ENCODE measurements at regions not wholly inside any gene's neighbourhood (a gene's known extent, or its start where the extent isn't known, plus 50 kb on each side); places are given as distances from the start of the nearest gene placed in this dataset.

DNA sequence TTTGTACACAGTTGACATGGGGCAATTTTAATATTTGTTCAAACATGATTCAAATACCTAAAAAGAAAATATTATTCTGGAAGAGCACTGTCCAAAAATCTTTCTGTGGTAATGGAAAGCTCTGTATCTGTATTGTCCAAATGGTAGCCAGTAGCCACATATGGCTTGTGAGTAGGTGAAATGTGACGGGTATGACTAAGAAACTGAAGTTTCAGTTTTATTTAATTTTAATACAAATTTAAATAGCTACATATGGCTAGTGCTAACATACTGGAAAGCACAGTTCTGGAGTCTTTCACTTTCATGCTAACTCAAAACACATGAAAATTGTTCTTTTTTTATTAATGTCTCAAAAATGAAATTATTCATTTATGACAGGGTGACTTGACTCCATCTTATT is 132.6 kb downstream of the PLK2 start:
- H3K4me1 Mint-ChIP-seq, result no peaks in the 10 kb centered on the region
- no CpG with 5 or more reads among the region's 1 CpG for WGBS (ENCODE audit: insufficient coverage)

DNA sequence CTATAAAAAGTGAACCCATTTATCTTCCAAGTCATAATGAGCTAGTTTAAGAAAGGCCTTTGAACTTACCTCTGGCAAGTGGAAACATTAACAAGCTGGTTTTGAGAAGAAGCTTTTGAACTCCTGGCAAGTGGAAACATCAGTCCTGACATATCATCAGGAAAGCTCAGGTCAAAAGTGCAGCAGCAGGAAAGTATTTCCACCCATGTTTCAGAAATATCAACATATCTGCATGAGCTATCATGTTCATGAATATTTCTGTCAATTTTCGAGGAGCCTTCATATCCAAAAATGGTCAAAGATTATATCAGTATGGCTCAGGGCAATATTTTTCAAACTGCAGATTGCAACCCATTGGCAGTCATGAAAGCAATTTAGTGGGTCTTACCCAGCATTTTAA is 133.9 kb downstream of the PLK2 start:
- intact Hi-C loops (cut with micrococcal nuclease), result no loop called here
- H3K9me3 ChIP-seq (ENCODE audit: control insufficient read depth, insufficient read depth, low read length), result no peaks in the 10 kb centered on the region
- no peak overlapping the region for H3K4me3 ChIP-seq (ENCODE audit: low read length)
- no peaks in the 10 kb centered on the region for H3K27me3 ChIP-seq (ENCODE audit: control insufficient read depth, insufficient read depth, low read length)
- ATAC-seq (no peak), DNase-seq (no peak)
- H3K27ac ChIP-seq (ENCODE audit: low read length), result no peak overlapping the region
- 68% methylated on average over 1 of the region's 1 CpG for WGBS (ENCODE audit: insufficient coverage)
- H3K4me3 Mint-ChIP-seq, result no peak overlapping the region
- no peaks in the 10 kb centered on the region for H3K27me3 Mint-ChIP-seq (ENCODE audit: low read depth in 2 of 2)
- no peaks in the 10 kb centered on the region for H3K4me1 Mint-ChIP-seq
- no peaks in the 10 kb centered on the region for H3K36me3 ChIP-seq (ENCODE audit: control insufficient read depth, insufficient read depth, low read length)
- no peaks in the 10 kb centered on the region for H3K9me3 Mint-ChIP-seq
- no peak overlapping the region for H3K27ac Mint-ChIP-seq
- TF ChIP-seq, protein P1, sequence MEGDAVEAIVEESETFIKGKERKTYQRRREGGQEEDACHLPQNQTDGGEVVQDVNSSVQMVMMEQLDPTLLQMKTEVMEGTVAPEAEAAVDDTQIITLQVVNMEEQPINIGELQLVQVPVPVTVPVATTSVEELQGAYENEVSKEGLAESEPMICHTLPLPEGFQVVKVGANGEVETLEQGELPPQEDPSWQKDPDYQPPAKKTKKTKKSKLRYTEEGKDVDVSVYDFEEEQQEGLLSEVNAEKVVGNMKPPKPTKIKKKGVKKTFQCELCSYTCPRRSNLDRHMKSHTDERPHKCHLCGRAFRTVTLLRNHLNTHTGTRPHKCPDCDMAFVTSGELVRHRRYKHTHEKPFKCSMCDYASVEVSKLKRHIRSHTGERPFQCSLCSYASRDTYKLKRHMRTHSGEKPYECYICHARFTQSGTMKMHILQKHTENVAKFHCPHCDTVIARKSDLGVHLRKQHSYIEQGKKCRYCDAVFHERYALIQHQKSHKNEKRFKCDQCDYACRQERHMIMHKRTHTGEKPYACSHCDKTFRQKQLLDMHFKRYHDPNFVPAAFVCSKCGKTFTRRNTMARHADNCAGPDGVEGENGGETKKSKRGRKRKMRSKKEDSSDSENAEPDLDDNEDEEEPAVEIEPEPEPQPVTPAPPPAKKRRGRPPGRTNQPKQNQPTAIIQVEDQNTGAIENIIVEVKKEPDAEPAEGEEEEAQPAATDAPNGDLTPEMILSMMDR (IDR thresholded peaks at IDR 0.05), result no peak
- no peaks in the 10 kb centered on the region for H3K4me1 ChIP-seq (ENCODE audit: control insufficient read depth, insufficient read depth, low read length)
- H3K36me3 Mint-ChIP-seq, result no peaks in the 10 kb centered on the region

More for the DNA sequence above, 132.6 kb downstream of the PLK2 start:
- Mint-ChIP-seq H3K9me3 (no peaks in the 10 kb centered on the region), H3K27me3 (ENCODE audit: low read depth in 2 of 2) (no peaks in the 10 kb centered on the region), H3K27ac (no peak overlapping the region), H3K4me3 (no peak overlapping the region), H3K36me3 (no peaks in the 10 kb centered on the region)
- no peaks in the 10 kb centered on the region for H3K4me1 ChIP-seq (ENCODE audit: control insufficient read depth, insufficient read depth, low read length)
- no peaks in the 10 kb centered on the region for H3K9me3 ChIP-seq (ENCODE audit: control insufficient read depth, insufficient read depth, low read length)
- no peaks in the 10 kb centered on the region for H3K36me3 ChIP-seq (ENCODE audit: control insufficient read depth, insufficient read depth, low read length)
- TF ChIP-seq, protein P1 (IDR thresholded peaks at IDR 0.05), result no peak
- H3K4me3 ChIP-seq (ENCODE audit: low read length), result no peak overlapping the region
- H3K27ac ChIP-seq (ENCODE audit: low read length), result no peak overlapping the region
- intact Hi-C loops (cut with micrococcal nuclease), result no loop called here
- no peaks in the 10 kb centered on the region for H3K27me3 ChIP-seq (ENCODE audit: control insufficient read depth, insufficient read depth, low read length)
- no peak for DNase-seq
- no peak for ATAC-seq

DNA sequence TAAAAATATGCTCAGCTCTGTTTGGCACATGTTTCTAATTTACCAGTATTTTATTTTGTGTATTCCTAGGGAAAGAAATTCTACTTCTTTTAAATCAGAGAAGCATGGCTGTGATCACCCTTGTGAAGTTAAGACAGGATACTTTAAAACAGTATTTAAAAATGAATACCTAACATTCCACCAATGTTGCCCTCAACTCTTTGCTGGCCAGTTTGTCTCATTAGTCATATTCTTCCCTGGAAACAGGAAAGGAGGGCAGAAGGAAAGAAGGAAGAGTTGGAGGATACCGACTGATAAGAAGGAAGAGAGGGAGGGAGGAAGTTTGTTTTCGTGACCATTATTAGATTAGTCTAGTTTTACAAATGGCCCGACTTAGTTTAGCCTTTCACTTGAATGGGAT is 137.4 kb downstream of the PLK2 start:
- H3K27ac ChIP-seq (ENCODE audit: low read length), result no peak overlapping the region
- Mint-ChIP-seq H3K4me3 (no peak overlapping the region), H3K36me3 (no peaks in the 10 kb centered on the region), H3K27ac (no peak overlapping the region), H3K9me3 (no peaks in the 10 kb centered on the region), H3K27me3 (ENCODE audit: low read depth in 2 of 2) (no peaks in the 10 kb centered on the region), H3K4me1 (no peaks in the 10 kb centered on the region)
- H3K27me3 ChIP-seq (ENCODE audit: control insufficient read depth, insufficient read depth, low read length), result no peaks in the 10 kb centered on the region
- H3K36me3 ChIP-seq (ENCODE audit: control insufficient read depth, insufficient read depth, low read length), result no peaks in the 10 kb centered on the region
- H3K4me3 ChIP-seq (ENCODE audit: low read length), result no peak overlapping the region
- H3K9me3 ChIP-seq (ENCODE audit: control insufficient read depth, insufficient read depth, low read length), result no peaks in the 10 kb centered on the region
- intact Hi-C loops (cut with micrococcal nuclease), result no loop called here
- ATAC-seq (no peak), DNase-seq (no peak)
- no peaks in the 10 kb centered on the region for H3K4me1 ChIP-seq (ENCODE audit: control insufficient read depth, insufficient read depth, low read length)
- WGBS (ENCODE audit: insufficient coverage), result 78% methylated on average over 3 of the region's 3 CpGs
- TF ChIP-seq, protein P1 (IDR thresholded peaks at IDR 0.05), result no peak

DNA sequence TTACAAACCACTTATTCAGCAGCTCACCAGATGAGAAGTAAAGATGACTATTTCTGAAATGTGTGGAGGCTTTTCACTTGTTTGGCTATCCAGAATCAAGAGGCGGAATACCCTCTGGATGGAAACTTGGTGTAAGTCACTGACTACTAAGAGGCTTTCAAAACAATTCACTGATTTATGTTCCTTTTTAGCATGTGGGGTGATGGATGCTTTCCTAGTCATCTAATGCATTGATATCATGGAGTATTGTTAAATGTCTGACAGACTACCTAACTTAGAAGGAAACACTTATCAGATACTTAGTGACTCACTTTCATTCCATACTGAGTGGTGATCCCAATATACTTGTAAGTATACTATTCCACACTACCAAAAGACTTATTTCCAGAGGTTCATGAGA is 141.4 kb downstream of the PLK2 start:
- ATAC-seq (no peak), DNase-seq (no peak)
- Histone ChIP-seq H3K36me3 (ENCODE audit: control insufficient read depth, insufficient read depth, low read length) (no peaks in the 10 kb centered on the region), H3K9me3 (ENCODE audit: control insufficient read depth, insufficient read depth, low read length) (no peaks in the 10 kb centered on the region), H3K27ac (ENCODE audit: low read length) (no peak overlapping the region), H3K4me1 (ENCODE audit: control insufficient read depth, insufficient read depth, low read length) (no peaks in the 10 kb centered on the region), H3K4me3 (ENCODE audit: low read length) (no peak overlapping the region), H3K27me3 (ENCODE audit: control insufficient read depth, insufficient read depth, low read length) (no peaks in the 10 kb centered on the region)
- Mint-ChIP-seq H3K27ac (no peak overlapping the region), H3K4me3 (no peak overlapping the region), H3K4me1 (no peaks in the 10 kb centered on the region), H3K9me3 (no peaks in the 10 kb centered on the region), H3K27me3 (ENCODE audit: low read depth in 2 of 2) (no peaks in the 10 kb centered on the region), H3K36me3 (no peaks in the 10 kb centered on the region)
- 100% methylated on average over 1 of the region's 1 CpG for WGBS (ENCODE audit: insufficient coverage)
- intact Hi-C loops (cut with micrococcal nuclease), result no loop called here
- TF ChIP-seq, protein P1 (IDR thresholded peaks at IDR 0.05), result no peak
